HEK293 (cell line): ENCODE measurements at regions not wholly inside any gene's neighbourhood (a gene's known extent, or its start where the extent isn't known, plus 50 kb on each side); places are given as distances from the start of the nearest gene placed in this dataset.
A peak's percentile ranks its signal among the peaks of the same experiment; 100 is the strongest.

Experiments
- CTCF ChIA-PET: fragments of 350-600 bp; formaldehyde crosslinking; extraction: SDS; loops from one replicate; lab custom pipeline; 2021; ENCODE audit warnings: antibody characterized with exemption; lab: Yijun Ruan, JAX
- POLR2A ChIA-PET: fragments of 300-600 bp; formaldehyde crosslinking; extraction: SDS; loops from one replicate; lab custom pipeline; 2020; ENCODE audit warnings: antibody characterized with exemption, inconsistent platforms; lab: Yijun Ruan, JAX
- H3K27ac ChIP-seq: fragments of 200-500 bp; sonication (Bioruptor generic); 2 replicates; pipeline ENCODE4 v1.5.1; 2014; ENCODE audit warnings: low read depth, low read length, control low read depth, inconsistent platforms; ENCODE audit errors: extremely low read depth
- H3K36me3 ChIP-seq, 2 experiments: fragments of 200-500 bp in 1 of 2; sonication (Bioruptor generic) in 1 of 2; 1 replicate in 1 of 2; 2 replicates in 1 of 2; pipeline ENCODE4 v1.5.1; 2014 to 2017; ENCODE audit warnings: inconsistent platforms in 2 of 2, low read length in 2 of 2; ENCODE audit not compliant: control insufficient read depth in 2 of 2, insufficient read depth in 1 of 2
- H3K4me1 ChIP-seq: fragments of 200-500 bp; sonication (Bioruptor generic); 2 replicates; pipeline ENCODE4 v1.5.1; 2014; ENCODE audit warnings: mild to moderate bottlenecking, low read length, inconsistent platforms; ENCODE audit not compliant: control insufficient read depth, insufficient read depth
- H3K4me3 ChIP-seq: 2 replicates; pipeline ENCODE4 v1.5.1; 2011; ENCODE audit warnings: low read depth, mild to moderate bottlenecking, control low read depth, low read length, moderate library complexity
- H3K9me3 ChIP-seq: fragments of 200-500 bp; sonication (Bioruptor generic); 2 replicates; pipeline ENCODE4 v1.5.1; 2014; ENCODE audit warnings: low read depth, low read length, inconsistent platforms; ENCODE audit not compliant: control insufficient read depth, insufficient read depth
- FEZF1 ChIP-seq: fragments of 450-650 bp; formaldehyde crosslinking; IDR thresholded peaks from 2 replicates; pipeline ENCODE4 v1.5.1; 2016; ENCODE audit warnings: missing biosample characterization, missing genetic modification characterization
- KLF1 ChIP-seq: fragments of 450-650 bp; formaldehyde crosslinking; IDR thresholded peaks from 2 replicates; pipeline ENCODE4 v1.5.1; 2016; ENCODE audit warnings: missing biosample characterization, missing genetic modification characterization
- KLF8 ChIP-seq: fragments of 450-650 bp; formaldehyde crosslinking; IDR thresholded peaks from 2 replicates; pipeline ENCODE4 v1.5.1; 2016; ENCODE audit warnings: missing biosample characterization, missing genetic modification characterization
- MEIS1 ChIP-seq: sonication (generic); formaldehyde crosslinking; IDR thresholded peaks from 2 replicates; pipeline ENCODE4 v1.8.1; 2022; ENCODE audit warnings: missing genetic modification reagents, mild to moderate bottlenecking, borderline replicate concordance
- SP2 ChIP-seq: fragments of 450-650 bp; formaldehyde crosslinking; IDR thresholded peaks from 2 replicates; pipeline ENCODE4 v1.5.1; 2016; ENCODE audit warnings: missing biosample characterization, missing genetic modification characterization
- ZBTB48 ChIP-seq: fragments of 450-650 bp; formaldehyde crosslinking; IDR thresholded peaks from 2 replicates; pipeline ENCODE4 v1.5.1; 2016; ENCODE audit warnings: missing biosample characterization, missing genetic modification characterization
- ZNF121 ChIP-seq: fragments of 450-650 bp; formaldehyde crosslinking; IDR thresholded peaks from 2 replicates; pipeline ENCODE4 v1.5.1; 2016; ENCODE audit warnings: missing biosample characterization, missing genetic modification characterization
- ZNF138 ChIP-seq: fragments of 450-650 bp; formaldehyde crosslinking; IDR thresholded peaks from 2 replicates; pipeline ENCODE4 v1.5.1; 2016; ENCODE audit warnings: missing biosample characterization, missing genetic modification characterization, borderline replicate concordance
- ZNF223 ChIP-seq: fragments of 450-650 bp; formaldehyde crosslinking; IDR thresholded peaks from 2 replicates; pipeline ENCODE4 v1.5.1; 2016; ENCODE audit warnings: missing biosample characterization, missing genetic modification characterization
- ZNF274 ChIP-seq, 2 experiments: fragments of 200-500 bp in 1 of 2; fragments of 450-650 bp in 1 of 2; sonication (Bioruptor generic) in 1 of 2; formaldehyde crosslinking in 1 of 2; IDR thresholded peaks; 2 replicates each; pipeline versions ENCODE4 v1.5.1 to v1.6.1; 2014 to 2016; ENCODE audit warnings: borderline replicate concordance in 1 of 2, inconsistent platforms in 1 of 2, low read length in 1 of 2, missing biosample characterization in 1 of 2, missing genetic modification characterization in 1 of 2
- ZNF335 ChIP-seq: fragments of 450-650 bp; formaldehyde crosslinking; conservative IDR thresholded peaks from 2 replicates; pipeline ENCODE4 v1.5.1; 2016; ENCODE audit warnings: missing biosample characterization, missing genetic modification characterization
- ZNF394 ChIP-seq: fragments of 450-650 bp; formaldehyde crosslinking; IDR thresholded peaks from 2 replicates; pipeline ENCODE4 v1.5.1; 2016; ENCODE audit warnings: missing biosample characterization, missing genetic modification characterization, mild to moderate bottlenecking, moderate library complexity, borderline replicate concordance
- ZNF510 ChIP-seq: fragments of 450-650 bp; formaldehyde crosslinking; IDR thresholded peaks from 2 replicates; pipeline ENCODE4 v1.5.1; 2018; ENCODE audit warnings: mild to moderate bottlenecking, missing genetic modification characterization, missing biosample characterization; ENCODE audit not compliant: insufficient replicate concordance
- ZNF521 ChIP-seq: fragments of 450-650 bp; formaldehyde crosslinking; IDR thresholded peaks from 2 replicates; pipeline ENCODE4 v1.5.1; 2017; ENCODE audit warnings: missing biosample characterization, mild to moderate bottlenecking, missing genetic modification characterization
- ZNF530 ChIP-seq: fragments of 450-650 bp; formaldehyde crosslinking; IDR thresholded peaks from 2 replicates; pipeline ENCODE4 v1.5.1; 2016; ENCODE audit warnings: low read depth, missing biosample characterization, missing genetic modification characterization
- ZNF677 ChIP-seq: fragments of 450-650 bp; IDR thresholded peaks from 2 replicates; pipeline ENCODE4 v1.5.0; 2018; ENCODE audit warnings: missing biosample characterization, mild to moderate bottlenecking, missing genetic modification characterization, moderate library complexity
- ZNF777 ChIP-seq: fragments of 450-650 bp; formaldehyde crosslinking; IDR thresholded peaks from 2 replicates; pipeline ENCODE4 v1.5.1; 2017; ENCODE audit warnings: missing biosample characterization, missing genetic modification characterization, borderline replicate concordance
- ZNF830 ChIP-seq: fragments of 450-650 bp; IDR thresholded peaks from 2 replicates; pipeline ENCODE4 v1.5.0; 2018; ENCODE audit warnings: missing biosample characterization, missing genetic modification characterization, low read depth, mild to moderate bottlenecking, moderate library complexity
- TF ChIP-seq, protein P1 (sequence below): fragments of 450-650 bp; formaldehyde crosslinking; IDR thresholded peaks from 2 replicates; pipeline ENCODE4 v1.5.1; 2016; ENCODE audit warnings: missing biosample characterization, missing genetic modification characterization
- TF ChIP-seq, protein P2 (sequence below): fragments of 450-650 bp; formaldehyde crosslinking; IDR thresholded peaks from 2 replicates; pipeline ENCODE4 v1.5.1; 2017; ENCODE audit warnings: missing biosample characterization, mild to moderate bottlenecking, missing genetic modification characterization, moderate library complexity
- TF ChIP-seq, protein P3 (sequence below): fragments of 450-650 bp; formaldehyde crosslinking; IDR thresholded peaks from 2 replicates; pipeline ENCODE4 v1.5.1; 2017; ENCODE audit warnings: missing biosample characterization, missing genetic modification characterization
- TF ChIP-seq, protein P4 (sequence below): fragments of 450-650 bp; formaldehyde crosslinking; IDR thresholded peaks from 2 replicates; pipeline ENCODE4 v1.5.1; 2016; ENCODE audit warnings: missing biosample characterization, missing genetic modification characterization
- TF ChIP-seq, protein P5 (sequence below): IDR thresholded peaks from 2 replicates; pipeline ENCODE4 v1.6.1; 2011; ENCODE audit warnings: mild to moderate bottlenecking, low read depth, low read length, borderline replicate concordance
- TF ChIP-seq, protein P6 (sequence below): fragments of 450-650 bp; formaldehyde crosslinking; IDR thresholded peaks from 2 replicates; pipeline ENCODE4 v1.5.1; 2016; ENCODE audit warnings: missing biosample characterization, missing genetic modification characterization, borderline replicate concordance
- TF ChIP-seq, protein P7 (sequence below): fragments of 450-650 bp; formaldehyde crosslinking; IDR thresholded peaks from 2 replicates; pipeline ENCODE4 v1.5.1; 2017; ENCODE audit warnings: missing biosample characterization, missing genetic modification characterization

DNA sequence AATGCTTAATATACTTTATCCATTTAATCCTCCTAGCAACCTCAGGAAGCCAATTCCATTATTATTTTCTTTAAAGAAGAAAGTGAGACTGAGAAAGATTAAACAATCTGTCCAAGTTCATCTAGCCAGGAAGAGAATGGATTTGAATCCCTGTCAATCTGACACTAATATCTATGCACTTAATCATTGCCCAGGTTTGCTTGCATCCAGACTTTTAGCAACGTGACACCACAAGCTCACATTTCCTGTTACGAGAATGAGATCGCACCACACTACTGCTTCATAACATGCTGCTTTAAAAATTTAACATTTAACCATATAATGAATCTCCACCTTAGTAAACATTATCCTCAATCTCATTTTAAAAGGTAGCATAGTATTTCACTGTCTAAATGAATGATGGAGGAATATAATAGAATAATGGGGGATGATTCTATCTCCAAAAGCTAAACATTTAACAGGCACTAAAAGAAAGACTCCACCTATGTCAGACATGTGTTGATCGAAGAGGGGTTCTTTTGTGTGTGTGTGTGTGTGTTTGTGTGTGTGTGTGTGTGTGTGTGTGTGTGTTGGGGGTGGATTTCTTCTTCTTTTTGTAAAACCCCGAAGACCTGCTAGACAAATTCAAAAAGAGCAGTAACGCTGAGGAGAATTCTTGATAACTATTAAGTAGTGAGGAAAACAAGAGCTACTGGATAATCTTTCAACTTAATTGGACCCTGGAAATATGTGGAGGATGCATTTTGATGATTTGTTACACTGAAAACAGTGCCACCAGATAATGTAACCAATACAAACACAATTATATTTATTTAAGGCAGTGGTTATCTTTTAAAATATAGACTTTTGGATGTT is 138.7 kb upstream of the NR3C1 start (continued):
- TF ChIP-seq ZBTB48 (tag by site-specific recombination): no peak
- TF ChIP-seq FEZF1 (tag by site-specific recombination): peak; percentile 53
- TF ChIP-seq ZNF274 (IDR thresholded peaks at IDR 0.05; ENCODE audit: low read length): no peak
- no peak for TF ChIP-seq ZNF274 (tag by site-specific recombination; IDR thresholded peaks at IDR 0.05; ENCODE audit: borderline replicate concordance)
- TF ChIP-seq, protein P1, sequence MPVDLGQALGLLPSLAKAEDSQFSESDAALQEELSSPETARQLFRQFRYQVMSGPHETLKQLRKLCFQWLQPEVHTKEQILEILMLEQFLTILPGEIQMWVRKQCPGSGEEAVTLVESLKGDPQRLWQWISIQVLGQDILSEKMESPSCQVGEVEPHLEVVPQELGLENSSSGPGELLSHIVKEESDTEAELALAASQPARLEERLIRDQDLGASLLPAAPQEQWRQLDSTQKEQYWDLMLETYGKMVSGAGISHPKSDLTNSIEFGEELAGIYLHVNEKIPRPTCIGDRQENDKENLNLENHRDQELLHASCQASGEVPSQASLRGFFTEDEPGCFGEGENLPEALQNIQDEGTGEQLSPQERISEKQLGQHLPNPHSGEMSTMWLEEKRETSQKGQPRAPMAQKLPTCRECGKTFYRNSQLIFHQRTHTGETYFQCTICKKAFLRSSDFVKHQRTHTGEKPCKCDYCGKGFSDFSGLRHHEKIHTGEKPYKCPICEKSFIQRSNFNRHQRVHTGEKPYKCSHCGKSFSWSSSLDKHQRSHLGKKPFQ: no peak
- peak; percentile 43 for TF ChIP-seq ZNF335 (tag by site-specific recombination)
- TF ChIP-seq ZNF530 (tag by site-specific recombination): no peak
- no peak for TF ChIP-seq ZNF521 (tag by site-specific recombination)
- TF ChIP-seq, protein P2, sequence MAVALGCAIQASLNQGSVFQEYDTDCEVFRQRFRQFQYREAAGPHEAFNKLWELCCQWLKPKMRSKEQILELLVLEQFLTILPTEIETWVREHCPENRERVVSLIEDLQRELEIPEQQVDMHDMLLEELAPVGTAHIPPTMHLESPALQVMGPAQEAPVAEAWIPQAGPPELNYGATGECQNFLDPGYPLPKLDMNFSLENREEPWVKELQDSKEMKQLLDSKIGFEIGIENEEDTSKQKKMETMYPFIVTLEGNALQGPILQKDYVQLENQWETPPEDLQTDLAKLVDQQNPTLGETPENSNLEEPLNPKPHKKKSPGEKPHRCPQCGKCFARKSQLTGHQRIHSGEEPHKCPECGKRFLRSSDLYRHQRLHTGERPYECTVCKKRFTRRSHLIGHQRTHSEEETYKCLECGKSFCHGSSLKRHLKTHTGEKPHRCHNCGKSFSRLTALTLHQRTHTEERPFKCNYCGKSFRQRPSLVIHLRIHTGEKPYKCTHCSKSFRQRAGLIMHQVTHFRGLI (tag by site-specific recombination): no peak
- no peak for TF ChIP-seq ZNF223 (tag by site-specific recombination)
- TF ChIP-seq, protein P3, sequence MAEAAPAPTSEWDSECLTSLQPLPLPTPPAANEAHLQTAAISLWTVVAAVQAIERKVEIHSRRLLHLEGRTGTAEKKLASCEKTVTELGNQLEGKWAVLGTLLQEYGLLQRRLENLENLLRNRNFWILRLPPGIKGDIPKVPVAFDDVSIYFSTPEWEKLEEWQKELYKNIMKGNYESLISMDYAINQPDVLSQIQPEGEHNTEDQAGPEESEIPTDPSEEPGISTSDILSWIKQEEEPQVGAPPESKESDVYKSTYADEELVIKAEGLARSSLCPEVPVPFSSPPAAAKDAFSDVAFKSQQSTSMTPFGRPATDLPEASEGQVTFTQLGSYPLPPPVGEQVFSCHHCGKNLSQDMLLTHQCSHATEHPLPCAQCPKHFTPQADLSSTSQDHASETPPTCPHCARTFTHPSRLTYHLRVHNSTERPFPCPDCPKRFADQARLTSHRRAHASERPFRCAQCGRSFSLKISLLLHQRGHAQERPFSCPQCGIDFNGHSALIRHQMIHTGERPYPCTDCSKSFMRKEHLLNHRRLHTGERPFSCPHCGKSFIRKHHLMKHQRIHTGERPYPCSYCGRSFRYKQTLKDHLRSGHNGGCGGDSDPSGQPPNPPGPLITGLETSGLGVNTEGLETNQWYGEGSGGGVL (tag by site-specific recombination): 0 out of 2 replicates have a peak, but pooled peaks have one; percentile 27
- TF ChIP-seq, protein P4, sequence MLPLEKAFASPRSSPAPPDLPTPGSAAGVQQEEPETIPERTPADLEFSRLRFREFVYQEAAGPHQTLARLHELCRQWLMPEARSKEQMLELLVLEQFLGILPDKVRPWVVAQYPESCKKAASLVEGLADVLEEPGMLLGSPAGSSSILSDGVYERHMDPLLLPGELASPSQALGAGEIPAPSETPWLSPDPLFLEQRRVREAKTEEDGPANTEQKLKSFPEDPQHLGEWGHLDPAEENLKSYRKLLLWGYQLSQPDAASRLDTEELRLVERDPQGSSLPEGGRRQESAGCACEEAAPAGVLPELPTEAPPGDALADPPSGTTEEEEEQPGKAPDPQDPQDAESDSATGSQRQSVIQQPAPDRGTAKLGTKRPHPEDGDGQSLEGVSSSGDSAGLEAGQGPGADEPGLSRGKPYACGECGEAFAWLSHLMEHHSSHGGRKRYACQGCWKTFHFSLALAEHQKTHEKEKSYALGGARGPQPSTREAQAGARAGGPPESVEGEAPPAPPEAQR: no peak
- no peak for TF ChIP-seq KLF1 (tag by site-specific recombination)
- no peak for TF ChIP-seq ZNF510 (tag by site-specific recombination)
- no peak for TF ChIP-seq KLF8 (tag by site-specific recombination)
- TF ChIP-seq, protein P5, sequence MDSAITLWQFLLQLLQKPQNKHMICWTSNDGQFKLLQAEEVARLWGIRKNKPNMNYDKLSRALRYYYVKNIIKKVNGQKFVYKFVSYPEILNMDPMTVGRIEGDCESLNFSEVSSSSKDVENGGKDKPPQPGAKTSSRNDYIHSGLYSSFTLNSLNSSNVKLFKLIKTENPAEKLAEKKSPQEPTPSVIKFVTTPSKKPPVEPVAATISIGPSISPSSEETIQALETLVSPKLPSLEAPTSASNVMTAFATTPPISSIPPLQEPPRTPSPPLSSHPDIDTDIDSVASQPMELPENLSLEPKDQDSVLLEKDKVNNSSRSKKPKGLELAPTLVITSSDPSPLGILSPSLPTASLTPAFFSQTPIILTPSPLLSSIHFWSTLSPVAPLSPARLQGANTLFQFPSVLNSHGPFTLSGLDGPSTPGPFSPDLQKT: no peak

DNA sequence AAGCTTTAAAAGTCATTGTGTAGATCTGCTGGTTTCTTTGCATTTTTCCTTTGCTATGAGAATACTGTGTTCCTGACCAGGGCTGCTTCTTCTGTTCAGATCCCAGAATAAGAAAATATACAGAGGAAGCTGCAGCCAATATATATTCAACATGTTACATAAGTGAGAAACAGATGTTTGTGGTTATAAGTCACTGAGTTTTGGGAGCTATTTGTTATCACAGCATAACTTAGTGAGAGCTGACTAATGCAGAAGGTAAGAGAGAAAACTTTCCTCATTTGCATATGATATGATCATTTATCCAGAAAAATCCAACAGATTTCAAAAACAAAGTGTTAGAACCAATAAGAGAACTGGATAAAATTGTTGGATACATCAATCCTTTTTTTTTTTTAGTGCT is 136.3 kb upstream of the NR3C1 start:
- Histone ChIP-seq H3K27ac (no peak overlapping the region), H3K4me3 (no peak overlapping the region), H3K4me1 (peaks cover 18% of the 10 kb centered on the region), H3K36me3 (no peaks in the 10 kb centered on the region), H3K9me3 (no peaks in the 10 kb centered on the region)
- CTCF ChIA-PET: interaction anchor here (0.6 to 1.0 kb wide), 2 partner anchors 22 to 32 kb away, joined by 3 to 5 read pairs; no protein-coding TSS in a partner anchor
- POLR2A ChIA-PET: no interaction called here
- TF ChIP-seq SP2 (no peak), ZNF830 (tag by site-specific recombination) (no peak), ZNF138 (tag by site-specific recombination) (no peak), ZNF121 (no peak), ZNF394 (no peak), MEIS1 (CRISPR knock-in tag) (no peak), ZNF677 (no peak), ZNF777 (tag by site-specific recombination) (no peak)
- TF ChIP-seq, protein P6, sequence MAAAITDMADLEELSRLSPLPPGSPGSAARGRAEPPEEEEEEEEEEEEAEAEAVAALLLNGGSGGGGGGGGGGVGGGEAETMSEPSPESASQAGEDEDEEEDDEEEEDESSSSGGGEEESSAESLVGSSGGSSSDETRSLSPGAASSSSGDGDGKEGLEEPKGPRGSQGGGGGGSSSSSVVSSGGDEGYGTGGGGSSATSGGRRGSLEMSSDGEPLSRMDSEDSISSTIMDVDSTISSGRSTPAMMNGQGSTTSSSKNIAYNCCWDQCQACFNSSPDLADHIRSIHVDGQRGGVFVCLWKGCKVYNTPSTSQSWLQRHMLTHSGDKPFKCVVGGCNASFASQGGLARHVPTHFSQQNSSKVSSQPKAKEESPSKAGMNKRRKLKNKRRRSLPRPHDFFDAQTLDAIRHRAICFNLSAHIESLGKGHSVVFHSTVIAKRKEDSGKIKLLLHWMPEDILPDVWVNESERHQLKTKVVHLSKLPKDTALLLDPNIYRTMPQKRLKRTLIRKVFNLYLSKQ (tag by site-specific recombination): no peak
- TF ChIP-seq, protein P7, sequence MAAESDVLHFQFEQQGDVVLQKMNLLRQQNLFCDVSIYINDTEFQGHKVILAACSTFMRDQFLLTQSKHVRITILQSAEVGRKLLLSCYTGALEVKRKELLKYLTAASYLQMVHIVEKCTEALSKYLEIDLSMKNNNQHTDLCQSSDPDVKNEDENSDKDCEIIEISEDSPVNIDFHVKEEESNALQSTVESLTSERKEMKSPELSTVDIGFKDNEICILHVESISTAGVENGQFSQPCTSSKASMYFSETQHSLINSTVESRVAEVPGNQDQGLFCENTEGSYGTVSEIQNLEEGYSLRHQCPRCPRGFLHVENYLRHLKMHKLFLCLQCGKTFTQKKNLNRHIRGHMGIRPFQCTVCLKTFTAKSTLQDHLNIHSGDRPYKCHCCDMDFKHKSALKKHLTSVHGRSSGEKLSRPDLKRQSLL (tag by site-specific recombination): no peak
